ENCODE measurements at regions not wholly inside any gene's neighbourhood (a gene's known extent, or its start where the extent isn't known, plus 50 kb on each side); places are given as distances from the start of the nearest gene placed in this dataset.

GRCh38 chr2:199014226-199014625 is 443.5 kb downstream of the SATB2 start:
- no peak for DNase-seq
- CTCF ChIA-PET, result no interaction called here
- 14% methylated on average over 3 of the region's 3 CpGs for WGBS (ENCODE audit: low lambda C conversion rate)
- no peak overlapping the region for H3K9ac ChIP-seq
- H3F3A ChIP-seq (replicated peaks; ENCODE audit: insufficient read depth), result no peaks in the 10 kb centered on the region
- no peak overlapping the region for H3K4me2 ChIP-seq
- H3K79me2 ChIP-seq (ENCODE audit: insufficient read depth), result no peaks in the 10 kb centered on the region
- H3K9me2 ChIP-seq, result no peaks in the 10 kb centered on the region
- POLR2A ChIA-PET, result no interaction called here
- H3K36me3 ChIP-seq (replicated peaks in 1 of 2; ENCODE audit: control insufficient read depth in 1 of 2, insufficient read depth in 2 of 2, low read length in 1 of 2), result no peaks in the 10 kb centered on the region
- H3K27me3 ChIP-seq (ENCODE audit: insufficient read depth), result no peaks in the 10 kb centered on the region
- no peak overlapping the region for H3K27ac ChIP-seq (ENCODE audit: low read depth in 2 of 2, low read length in 1 of 2)
- no peaks in the 10 kb centered on the region for H3K4me1 ChIP-seq (ENCODE audit: control insufficient read depth in 1 of 2, insufficient read depth in 2 of 2, low read depth in 1 of 2, low read length in 1 of 2)
- H3K4me3 ChIP-seq (ENCODE audit: low read depth in 2 of 2, low read length in 1 of 2), result no peak overlapping the region
- no peaks in the 10 kb centered on the region for H3K9me3 ChIP-seq
- no peaks in the 10 kb centered on the region for H4K20me1 ChIP-seq (ENCODE audit: insufficient read depth)
- no peak for TF ChIP-seq POLR2AphosphoS5 (IDR thresholded peaks at IDR 0.05; ENCODE audit: low read depth, low read length)
- no peak for TF ChIP-seq NRF1 (IDR thresholded peaks at IDR 0.05; ENCODE audit: low read depth, low read length)
- TF ChIP-seq MAX (IDR thresholded peaks at IDR 0.05; ENCODE audit: low read depth), result no peak
- no peak overlapping the region for H2AFZ ChIP-seq (ENCODE audit: low read depth)

GRCh38 chr2:199011908-199012307 is 445.8 kb downstream of the SATB2 start:
- 11% methylated on average over 3 of the region's 4 CpGs for WGBS (ENCODE audit: low lambda C conversion rate)

More at GRCh38 chr2:199011908-199012307, 445.8 kb downstream of the SATB2 start:
- H3K27me3 ChIP-seq (ENCODE audit: insufficient read depth), result no peaks in the 10 kb centered on the region
- H3K36me3 ChIP-seq (replicated peaks in 1 of 2; ENCODE audit: control insufficient read depth in 1 of 2, insufficient read depth in 2 of 2, low read length in 1 of 2), result no peaks in the 10 kb centered on the region
- no peak overlapping the region for H3K9ac ChIP-seq
- no peaks in the 10 kb centered on the region for H3K4me1 ChIP-seq (ENCODE audit: control insufficient read depth in 1 of 2, insufficient read depth in 2 of 2, low read depth in 1 of 2, low read length in 1 of 2)
- no peaks in the 10 kb centered on the region for H3K9me2 ChIP-seq
- no peaks in the 10 kb centered on the region for H4K20me1 ChIP-seq (ENCODE audit: insufficient read depth)
- H3K79me2 ChIP-seq (ENCODE audit: insufficient read depth), result no peaks in the 10 kb centered on the region
- TF ChIP-seq MXI1 (IDR thresholded peaks at IDR 0.05; ENCODE audit: low read depth, low read length) (no peak), FOXM1 (IDR thresholded peaks at IDR 0.05; ENCODE audit: low read depth) (no peak), TEAD4 (IDR thresholded peaks at IDR 0.05; ENCODE audit: borderline replicate concordance, insufficient read depth) (no peak), TAF1 (IDR thresholded peaks at IDR 0.05; ENCODE audit: borderline replicate concordance, low read depth, low read length) (no peak), RXRA (IDR thresholded peaks at IDR 0.05; ENCODE audit: borderline replicate concordance, low read depth) (no peak), PBX3 (IDR thresholded peaks at IDR 0.05) (no peak), SIN3A (IDR thresholded peaks at IDR 0.05; ENCODE audit: borderline replicate concordance, low read depth, low read length) (no peak), RFX5 (IDR thresholded peaks at IDR 0.05; ENCODE audit: low read length) (no peak), MEF2A (IDR thresholded peaks at IDR 0.05; ENCODE audit: borderline replicate concordance, low read depth) (no peak), SMC3 (IDR thresholded peaks at IDR 0.05; ENCODE audit: low read depth, low read length) (no peak), RCOR1 (IDR thresholded peaks at IDR 0.05; ENCODE audit: low read length) (no peak), EP300 (IDR thresholded peaks at IDR 0.05; ENCODE audit: borderline replicate concordance in 1 of 2, low read depth in 1 of 2, low read length in 1 of 2) (no peak), EZH2phosphoT487 (IDR thresholded peaks at IDR 0.05; ENCODE audit: borderline replicate concordance, low read depth) (no peak), TCF12 (IDR thresholded peaks at IDR 0.05) (no peak), IRF3 (IDR thresholded peaks at IDR 0.05; ENCODE audit: low read depth, low read length) (no peak), POLR2AphosphoS5 (IDR thresholded peaks at IDR 0.05; ENCODE audit: low read depth, low read length) (no peak)
- CTCF ChIA-PET, result interaction anchor here (1.1 kb wide), 1 partner anchor 9 kb away, joined by 3 read pairs; no protein-coding TSS in a partner anchor
- no peak overlapping the region for H3K27ac ChIP-seq (ENCODE audit: low read depth in 2 of 2, low read length in 1 of 2)
- H3K4me3 ChIP-seq (ENCODE audit: low read depth in 2 of 2, low read length in 1 of 2), result no peak overlapping the region
- POLR2A ChIA-PET, result no interaction called here
- H2AFZ ChIP-seq (ENCODE audit: low read depth), result no peak overlapping the region
- H3K9me3 ChIP-seq, result no peaks in the 10 kb centered on the region
- H3K4me2 ChIP-seq, result no peak overlapping the region
- no peaks in the 10 kb centered on the region for H3F3A ChIP-seq (replicated peaks; ENCODE audit: insufficient read depth)
- DNase-seq, result no peak
